ENCODE measurements at regions not wholly inside any gene's neighbourhood (a gene's known extent, or its start where the extent isn't known, plus 50 kb on each side); places are given as distances from the start of the nearest gene placed in this dataset.
"Not testable (repeated sequence)": the region's sequence is repeated elsewhere in the genome, so short reads cannot be mapped to it uniquely, and the experiment has no call there.

- no peaks in the 10 kb centered on the region for H3K36me3 Mint-ChIP-seq
- H3K4me1 Mint-ChIP-seq: peaks cover 31% of the 10 kb centered on the region
- H3K4me3 Mint-ChIP-seq: no peak overlapping the region
- H3K27ac Mint-ChIP-seq: no peak overlapping the region
- H3K9me3 Mint-ChIP-seq: no peaks in the 10 kb centered on the region
- peak; percentile 78 for ATAC-seq
- no peaks in the 10 kb centered on the region for H3K27me3 Mint-ChIP-seq
These were observed 119.1 kb upstream of the TRIM2 start for GRCh38 chr4:153084980-153085630.

GRCh38 chr4:153087671-153088194 lies 116.5 kb upstream of the TRIM2 start:
- no peaks in the 10 kb centered on the region for H3K27me3 Mint-ChIP-seq
- no peaks in the 10 kb centered on the region for H3K36me3 Mint-ChIP-seq
- ATAC-seq: no peak
- no peak overlapping the region for H3K27ac Mint-ChIP-seq
- no peaks in the 10 kb centered on the region for H3K9me3 Mint-ChIP-seq
- H3K4me3 Mint-ChIP-seq: no peak overlapping the region
- peaks cover 24% of the 10 kb centered on the region for H3K4me1 Mint-ChIP-seq

DNA sequence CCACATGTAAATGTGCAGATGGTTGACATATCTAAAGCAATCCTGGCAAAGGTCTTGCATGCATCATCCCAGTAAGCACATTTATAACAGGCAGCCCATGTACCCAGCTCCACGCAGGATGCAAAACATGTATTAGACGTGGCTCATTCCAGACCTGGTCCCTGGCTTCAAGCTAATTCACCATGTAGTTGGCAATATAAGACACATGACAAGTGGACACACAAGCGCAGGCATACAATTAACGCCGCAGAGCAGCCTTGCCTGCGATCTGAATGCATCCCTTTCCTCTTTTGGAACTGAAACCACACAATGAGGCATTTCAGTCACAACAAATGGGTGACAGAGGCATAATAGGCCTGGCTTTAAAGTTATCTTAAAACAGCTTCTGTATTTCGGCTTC lies 114.5 kb upstream of the TRIM2 start:
- no peak overlapping the region for H3K27ac Mint-ChIP-seq
- H3K4me3 Mint-ChIP-seq: no peak overlapping the region
- ATAC-seq: no peak
- no peaks in the 10 kb centered on the region for H3K27me3 Mint-ChIP-seq
- H3K36me3 Mint-ChIP-seq: no peaks in the 10 kb centered on the region
- H3K4me1 Mint-ChIP-seq: peaks cover 15% of the 10 kb centered on the region
- no peaks in the 10 kb centered on the region for H3K9me3 Mint-ChIP-seq

- H3K9me3 Mint-ChIP-seq: no peaks in the 10 kb centered on the region
- no peak overlapping the region for H3K27ac Mint-ChIP-seq
- H3K36me3 Mint-ChIP-seq: no peaks in the 10 kb centered on the region
- no peak for ATAC-seq
- H3K4me1 Mint-ChIP-seq: peaks cover 11% of the 10 kb centered on the region
- no peaks in the 10 kb centered on the region for H3K27me3 Mint-ChIP-seq
- no peak overlapping the region for H3K4me3 Mint-ChIP-seq
These were observed 114.1 kb upstream of the TRIM2 start for GRCh38 chr4:153090181-153090580.

- no peaks in the 10 kb centered on the region for H3K9me3 Mint-ChIP-seq
- no peak for ATAC-seq
- peaks cover 6% of the 10 kb centered on the region for H3K4me1 Mint-ChIP-seq
- H3K36me3 Mint-ChIP-seq: no peaks in the 10 kb centered on the region
- no peak overlapping the region for H3K27ac Mint-ChIP-seq
- H3K27me3 Mint-ChIP-seq: no peaks in the 10 kb centered on the region
- no peak overlapping the region for H3K4me3 Mint-ChIP-seq
These were observed 113.4 kb upstream of the TRIM2 start for GRCh38 chr4:153090670-153091385.

DNA sequence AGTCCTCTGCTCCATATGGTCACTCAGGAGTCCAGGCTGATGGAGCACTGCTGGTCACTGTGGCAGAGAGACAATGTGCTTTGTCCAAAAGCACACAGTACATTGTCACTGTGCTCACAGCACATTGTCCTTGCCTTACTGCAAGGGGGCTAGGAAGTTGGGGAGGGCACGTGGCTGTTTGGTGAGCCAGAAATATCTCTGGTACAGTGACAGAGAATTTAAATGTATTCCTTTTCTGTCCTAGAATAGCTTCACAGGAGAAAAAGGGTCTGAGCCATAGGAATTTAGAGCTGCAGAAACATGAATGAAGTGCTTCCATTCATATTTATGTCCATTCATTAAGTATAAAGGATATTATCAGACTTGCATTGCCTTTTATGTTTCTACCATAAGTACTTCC lies 110.8 kb upstream of the TRIM2 start:
- H3K4me1 Mint-ChIP-seq: peaks cover 6% of the 10 kb centered on the region
- H3K4me3 Mint-ChIP-seq: no peak overlapping the region
- H3K9me3 Mint-ChIP-seq: no peaks in the 10 kb centered on the region
- no peak overlapping the region for H3K27ac Mint-ChIP-seq
- ATAC-seq: no peak
- no peaks in the 10 kb centered on the region for H3K27me3 Mint-ChIP-seq
- H3K36me3 Mint-ChIP-seq: no peaks in the 10 kb centered on the region

GRCh38 chr4:153093802-153094201 lies 110.4 kb upstream of the TRIM2 start:
- Mint-ChIP-seq H3K36me3 (no peaks in the 10 kb centered on the region), H3K4me1 (peaks cover 6% of the 10 kb centered on the region), H3K4me3 (no peak overlapping the region), H3K27ac (no peak overlapping the region), H3K27me3 (no peaks in the 10 kb centered on the region), H3K9me3 (no peaks in the 10 kb centered on the region)
- ATAC-seq: no peak

- Mint-ChIP-seq H3K36me3 (no peaks in the 10 kb centered on the region), H3K4me3 (no peak overlapping the region), H3K9me3 (no peaks in the 10 kb centered on the region), H3K4me1 (peaks cover 6% of the 10 kb centered on the region), H3K27ac (no peak overlapping the region), H3K27me3 (no peaks in the 10 kb centered on the region)
- ATAC-seq: no peak
These were observed 109.8 kb upstream of the TRIM2 start for GRCh38 chr4:153094435-153094834.

GRCh38 chr4:153095448-153096204 lies 108.6 kb upstream of the TRIM2 start:
- H3K4me3 Mint-ChIP-seq: no peak overlapping the region
- H3K4me1 Mint-ChIP-seq: peaks cover 4% of the 10 kb centered on the region
- H3K27ac Mint-ChIP-seq: no peak overlapping the region
- ATAC-seq: no peak
- H3K9me3 Mint-ChIP-seq: no peaks in the 10 kb centered on the region
- H3K36me3 Mint-ChIP-seq: no peaks in the 10 kb centered on the region
- no peaks in the 10 kb centered on the region for H3K27me3 Mint-ChIP-seq

GRCh38 chr4:153096344-153096743 lies 107.9 kb upstream of the TRIM2 start:
- Mint-ChIP-seq H3K27me3 (no peaks in the 10 kb centered on the region), H3K27ac (no peak overlapping the region)

DNA sequence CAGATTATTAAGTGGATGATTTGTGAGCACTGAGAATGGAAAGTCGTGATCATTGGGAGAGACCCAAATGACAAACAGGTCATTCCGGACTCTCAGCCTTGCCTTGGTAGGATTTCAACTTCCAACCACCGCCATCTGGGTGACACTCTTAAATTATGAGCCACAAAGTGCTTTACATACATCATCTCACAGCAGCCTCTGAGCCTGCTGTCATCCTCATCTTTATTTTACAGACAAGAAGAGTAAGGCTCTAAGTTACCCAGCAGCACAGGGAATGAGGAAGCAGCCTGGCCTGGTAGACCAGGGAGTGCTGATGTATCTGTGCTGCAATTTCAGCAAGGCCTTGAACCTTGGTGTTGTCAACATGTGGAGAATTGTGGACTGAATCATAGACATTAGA lies 105.8 kb upstream of the TRIM2 start:
- no peak for ATAC-seq
- H3K27ac Mint-ChIP-seq: no peak overlapping the region
- no peaks in the 10 kb centered on the region for H3K36me3 Mint-ChIP-seq
- no peaks in the 10 kb centered on the region for H3K9me3 Mint-ChIP-seq
- no peaks in the 10 kb centered on the region for H3K27me3 Mint-ChIP-seq
- no peak overlapping the region for H3K4me3 Mint-ChIP-seq
- H3K4me1 Mint-ChIP-seq: no peaks in the 10 kb centered on the region

More at GRCh38 chr4:153096344-153096743, 107.9 kb upstream of the TRIM2 start:
- no peak overlapping the region for H3K4me3 Mint-ChIP-seq
- ATAC-seq: no peak
- H3K36me3 Mint-ChIP-seq: no peaks in the 10 kb centered on the region
- no peaks in the 10 kb centered on the region for H3K9me3 Mint-ChIP-seq
- H3K4me1 Mint-ChIP-seq: no peaks in the 10 kb centered on the region

DNA sequence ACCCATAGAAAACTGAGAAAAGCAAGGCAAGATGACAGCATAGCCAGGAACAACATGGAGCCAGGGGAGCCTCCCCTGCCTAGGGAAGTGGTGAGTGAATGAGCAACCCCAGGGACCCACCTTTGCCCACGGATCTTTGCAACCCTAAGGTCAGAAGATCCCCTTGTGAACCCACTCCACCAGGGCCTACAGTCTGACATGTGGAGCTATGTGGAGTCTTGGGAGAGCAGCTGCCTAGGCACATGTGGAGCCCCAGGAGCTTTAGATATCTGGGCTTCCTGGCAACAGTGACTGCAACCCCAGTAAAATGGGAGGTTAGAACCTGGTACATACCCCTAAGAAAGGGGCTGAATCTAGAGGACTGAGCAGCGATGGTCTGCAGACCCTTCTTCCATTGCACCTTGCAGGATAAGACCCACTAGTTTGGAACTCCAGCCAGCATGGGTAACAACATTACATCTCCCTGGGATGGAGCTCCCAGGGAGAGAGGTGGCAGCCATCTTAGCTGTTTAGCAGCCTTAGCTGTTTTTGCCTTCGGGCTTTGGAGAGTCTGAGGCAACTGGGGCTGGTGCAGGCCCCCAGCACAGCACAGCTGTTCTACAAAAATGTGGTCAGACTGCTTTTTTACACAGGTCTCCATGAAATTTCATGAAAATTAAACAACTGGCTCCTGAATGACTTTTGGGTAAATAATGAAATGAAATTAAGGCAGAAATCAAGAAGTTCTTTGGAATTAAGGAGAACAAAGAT lies 104.7 kb upstream of the TRIM2 start:
- no peak overlapping the region for H3K27ac Mint-ChIP-seq
- no peak overlapping the region for H3K4me3 Mint-ChIP-seq
- H3K9me3 Mint-ChIP-seq: no peaks in the 10 kb centered on the region
- no peaks in the 10 kb centered on the region for H3K27me3 Mint-ChIP-seq
- no peaks in the 10 kb centered on the region for H3K4me1 Mint-ChIP-seq
- no peaks in the 10 kb centered on the region for H3K36me3 Mint-ChIP-seq
- ATAC-seq: no peak

- not testable (repeated sequence) for H3K36me3 Mint-ChIP-seq, ATAC-seq, H3K4me3 Mint-ChIP-seq, H3K9me3 Mint-ChIP-seq, H3K4me1 Mint-ChIP-seq, H3K27ac Mint-ChIP-seq
- H3K27me3 Mint-ChIP-seq: peaks cover 19% of the 10 kb centered on the region
These were observed 97.5 kb upstream of the TRIM2 start for GRCh38 chr4:153106736-153107135.

DNA sequence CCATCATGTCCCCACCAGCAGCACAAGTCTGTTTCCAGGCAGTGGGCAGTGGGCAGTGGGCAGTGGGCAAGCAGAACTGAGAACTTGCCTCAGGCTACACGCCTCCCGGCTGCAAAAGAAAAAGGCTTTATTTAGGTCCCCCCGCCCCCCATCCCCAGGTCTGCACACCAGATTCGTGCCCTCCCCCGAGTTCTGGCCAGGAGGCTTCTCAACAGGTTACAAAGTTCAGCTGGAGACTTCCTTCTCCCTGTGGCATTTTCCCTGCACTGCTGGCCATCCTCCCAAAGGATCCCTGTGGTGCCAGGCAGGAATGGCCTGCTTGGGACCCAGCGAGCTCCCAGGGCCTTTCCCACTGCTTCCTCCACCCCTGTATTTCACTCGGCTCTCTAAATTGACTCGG lies 97.0 kb upstream of the TRIM2 start:
- Mint-ChIP-seq H3K4me3 (no peak overlapping the region), H3K36me3 (peaks cover 8% of the 10 kb centered on the region), H3K27me3 (peaks cover 19% of the 10 kb centered on the region), H3K9me3 (peaks cover 5% of the 10 kb centered on the region), H3K27ac (no peak overlapping the region), H3K4me1 (no peaks in the 10 kb centered on the region)
- ATAC-seq: no peak

DNA sequence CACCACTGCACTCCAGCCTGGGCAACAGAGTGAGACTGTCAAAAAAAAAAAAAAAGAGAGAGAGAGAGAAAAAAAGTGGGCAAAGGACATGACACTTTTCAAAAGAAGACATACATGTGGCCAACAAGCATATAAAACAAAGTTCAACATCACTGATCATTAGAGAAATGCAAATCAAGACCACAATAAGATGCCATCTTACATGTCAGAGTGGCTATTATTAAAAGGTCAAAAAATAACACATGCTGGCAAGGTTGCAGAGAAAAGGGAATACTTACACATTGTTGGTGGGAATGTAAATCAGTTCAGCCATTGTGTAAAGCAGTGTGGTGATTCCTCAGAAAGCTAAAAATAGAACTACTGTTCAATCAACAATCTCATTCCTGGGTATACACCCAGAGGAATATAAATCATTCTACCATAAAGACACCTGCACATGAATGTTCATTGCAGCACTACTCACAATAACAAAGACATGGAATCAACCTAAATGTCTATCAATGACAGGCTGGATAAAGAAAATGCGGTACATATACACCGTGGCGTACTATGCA lies 94.9 kb upstream of the TRIM2 start:
- H3K4me3 Mint-ChIP-seq: peak overlapping the region; percentile 52
- H3K4me1 Mint-ChIP-seq: no peaks in the 10 kb centered on the region
- peak; percentile 69 for ATAC-seq
- H3K36me3 Mint-ChIP-seq: peaks cover 8% of the 10 kb centered on the region
- H3K27me3 Mint-ChIP-seq: peaks cover 19% of the 10 kb centered on the region
- H3K9me3 Mint-ChIP-seq: peaks cover 5% of the 10 kb centered on the region
- H3K27ac Mint-ChIP-seq: no peak overlapping the region
